HFF-Myc (cell line): ENCODE measurements at regions not wholly inside any gene's neighbourhood (a gene's known extent, or its start where the extent isn't known, plus 50 kb on each side); places are given as distances from the start of the nearest gene placed in this dataset.

ENCODE experiments used
- DNase-seq: peaks from one replicate; pipeline ENCODE4 v3.0.0-alpha.2; 2011; ENCODE audit warnings: low read depth; ENCODE audit errors: extremely low read depth
- H3K4me3 ChIP-seq: replicated peaks from 2 replicates; pipeline ENCODE4 v1.5.1; 2011; ENCODE audit warnings: low read depth, mild to moderate bottlenecking, control low read depth, low read length
- CTCF ChIP-seq: IDR thresholded peaks from 2 replicates; pipeline ENCODE4 v1.5.1; 2012; ENCODE audit warnings: mild to moderate bottlenecking, low read depth, low read length, control low read depth; ENCODE audit errors: missing control alignments

GRCh38 chr7:49403844-49404243 lies 369.6 kb upstream of the VWC2 start:
- H3K4me3 ChIP-seq: no peak overlapping the region
- DNase-seq: no peak
- no peak for TF ChIP-seq CTCF

GRCh38 chr7:49407205-49407604 lies 366.2 kb upstream of the VWC2 start:
- no peak for DNase-seq
- H3K4me3 ChIP-seq: no peak overlapping the region
- TF ChIP-seq CTCF: no peak

GRCh38 chr7:49417034-49417433 lies 356.4 kb upstream of the VWC2 start:
- H3K4me3 ChIP-seq: no peak overlapping the region
- no peak for TF ChIP-seq CTCF
- no peak for DNase-seq

- no peak for TF ChIP-seq CTCF
- no peak for DNase-seq
- H3K4me3 ChIP-seq: no peak overlapping the region
These were observed 354.5 kb upstream of the VWC2 start for GRCh38 chr7:49418963-49419362.

GRCh38 chr7:49422564-49422963 lies 350.9 kb upstream of the VWC2 start:
- no peak for TF ChIP-seq CTCF
- H3K4me3 ChIP-seq: no peak overlapping the region
- no peak for DNase-seq

GRCh38 chr7:49424109-49424508 lies 349.3 kb upstream of the VWC2 start:
- TF ChIP-seq CTCF: no peak
- DNase-seq: no peak
- no peak overlapping the region for H3K4me3 ChIP-seq

GRCh38 chr7:49425277-49425818 lies 348.1 kb upstream of the VWC2 start:
- no peak for DNase-seq
- no peak overlapping the region for H3K4me3 ChIP-seq
- no peak for TF ChIP-seq CTCF
